ENCODE measurements at regions not wholly inside any gene's neighbourhood (a gene's known extent, or its start where the extent isn't known, plus 50 kb on each side); places are given as distances from the start of the nearest gene placed in this dataset.
"Not testable (repeated sequence)": the region's sequence is repeated elsewhere in the genome, so short reads cannot be mapped to it uniquely, and the experiment has no call there.

DNA sequence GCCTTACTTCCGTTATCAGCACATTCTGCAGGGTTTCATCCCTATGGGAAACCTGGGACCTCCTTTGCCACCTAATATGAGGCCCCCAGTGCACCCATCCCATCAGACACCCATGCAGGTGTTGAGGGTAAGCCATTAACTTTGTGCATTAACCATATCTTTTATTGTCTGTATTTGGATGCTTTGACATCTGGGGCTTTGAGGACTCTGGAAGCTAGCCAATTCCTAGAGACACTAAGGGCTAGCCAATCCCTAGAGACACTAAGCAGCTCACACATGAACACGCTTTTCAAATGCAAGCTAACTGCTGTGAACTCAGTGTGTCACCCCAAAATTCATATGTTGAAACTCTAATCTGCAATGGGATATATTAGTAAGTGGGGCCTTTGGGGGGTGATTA lies 272.5 kb upstream of the COBL start:
- no peak for DNase-seq

DNA sequence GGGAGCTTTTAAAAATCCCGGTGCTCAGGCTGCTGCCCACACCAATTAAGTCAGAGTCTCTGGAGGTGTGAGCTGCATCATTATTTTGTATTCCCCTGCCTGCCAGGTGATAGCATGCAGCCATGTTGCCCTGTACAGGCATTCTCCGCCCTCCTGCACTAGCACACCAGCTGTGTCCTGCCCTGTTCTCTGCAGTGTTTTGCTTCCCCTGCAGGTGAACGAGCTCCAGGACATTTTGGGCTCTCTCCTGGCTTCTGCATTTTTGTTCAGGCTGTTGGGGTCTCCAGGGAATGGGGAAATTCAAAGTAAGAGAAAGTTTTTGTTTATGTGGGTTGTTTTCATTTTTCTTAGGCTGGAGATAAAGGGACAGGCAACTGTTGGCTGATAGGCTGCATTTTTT lies 271.0 kb upstream of the COBL start:
- DNase-seq, result no peak

- no peak for DNase-seq
These were observed 260.8 kb upstream of the COBL start for GRCh38 chr7:51577390-51577789.

GRCh38 chr7:51569581-51569980 lies 253.0 kb upstream of the COBL start:
- DNase-seq, result no peak

- no peak for DNase-seq
These were observed 252.6 kb upstream of the COBL start for GRCh38 chr7:51569176-51569575.

- DNase-seq, result no peak
These were observed 234.5 kb upstream of the COBL start for GRCh38 chr7:51551070-51551469.

DNA sequence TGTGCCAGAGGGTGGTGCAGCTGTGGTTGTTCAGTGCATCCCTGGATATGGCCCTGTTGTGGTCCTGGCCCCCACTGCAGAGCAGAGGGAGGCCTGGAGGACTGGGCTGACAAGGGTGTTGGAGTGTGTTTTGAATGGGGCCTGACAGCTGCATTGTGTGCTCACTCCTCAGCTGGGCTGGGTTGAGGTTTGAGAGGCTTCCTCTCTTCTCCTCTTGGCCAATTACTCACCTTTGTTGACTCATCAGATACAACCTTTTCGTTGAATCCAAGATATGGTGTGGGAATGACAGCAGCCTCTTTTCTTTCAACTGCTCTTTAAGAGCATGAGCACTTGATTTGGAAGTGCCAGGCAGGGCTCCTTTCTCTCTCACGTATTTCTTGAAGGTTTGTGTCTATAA lies 228.5 kb upstream of the COBL start:
- no peak for DNase-seq

GRCh38 chr7:51543801-51544553 lies 227.4 kb upstream of the COBL start:
- no peak for DNase-seq

DNA sequence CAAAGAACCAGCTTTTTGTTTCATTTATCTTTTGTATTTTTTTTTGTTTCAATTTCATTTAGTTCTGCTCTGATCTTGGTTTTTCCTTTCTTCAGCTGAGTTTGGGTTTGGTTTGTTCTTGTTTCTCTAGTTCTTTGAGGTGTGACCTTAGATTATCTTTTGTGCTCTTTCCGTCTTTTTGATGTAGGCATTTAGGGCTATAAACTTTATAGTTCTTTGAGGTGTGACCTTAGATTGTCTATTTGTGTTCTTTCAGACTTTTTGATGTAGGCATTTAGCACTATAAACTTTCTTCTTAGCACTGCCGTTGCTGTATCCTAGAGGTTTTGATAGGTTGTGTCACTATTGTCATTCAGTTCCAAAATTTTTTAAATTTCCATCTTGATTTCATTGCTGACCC lies 224.3 kb upstream of the COBL start:
- not testable (repeated sequence) for DNase-seq

DNA sequence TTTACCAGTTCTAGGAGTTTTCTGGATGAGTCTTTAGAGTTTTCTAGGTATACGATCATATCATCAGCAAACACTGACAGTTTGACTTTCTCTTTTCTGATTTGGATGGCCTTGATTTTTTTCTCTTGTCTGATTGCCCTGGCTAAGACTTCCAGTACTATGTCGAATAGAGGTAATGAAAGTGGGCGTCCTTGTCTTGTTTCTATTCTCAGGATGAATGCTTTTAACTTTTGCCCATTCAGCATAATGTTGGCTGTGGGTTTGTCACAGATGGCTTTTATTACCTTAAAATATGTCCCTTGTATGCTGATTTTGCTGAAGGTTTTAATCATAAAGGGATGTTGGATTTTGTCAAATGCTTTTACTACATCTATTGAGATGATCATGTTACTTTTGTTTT lies 223.2 kb upstream of the COBL start:
- no peak for DNase-seq

DNA sequence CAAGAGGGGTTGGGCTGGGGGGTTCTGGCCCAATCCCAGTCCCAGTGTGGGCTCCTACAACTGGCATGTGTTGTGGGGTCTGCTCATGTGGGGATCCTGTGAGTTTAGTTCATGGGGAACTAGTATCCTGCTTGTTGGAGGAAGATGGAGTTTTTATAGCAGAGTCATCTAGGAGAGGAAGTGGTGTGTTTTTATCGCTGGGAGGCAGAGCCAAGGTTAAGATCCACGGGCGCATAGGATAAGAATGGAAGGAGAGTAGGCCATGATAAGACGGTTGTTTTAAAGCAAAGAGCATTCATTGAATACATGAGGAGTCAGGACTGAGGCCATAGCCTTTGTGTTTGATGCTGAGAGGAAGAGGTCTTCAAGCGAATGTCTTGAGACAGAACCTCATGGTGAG lies 211.6 kb upstream of the COBL start:
- DNase-seq, result no peak

DNA sequence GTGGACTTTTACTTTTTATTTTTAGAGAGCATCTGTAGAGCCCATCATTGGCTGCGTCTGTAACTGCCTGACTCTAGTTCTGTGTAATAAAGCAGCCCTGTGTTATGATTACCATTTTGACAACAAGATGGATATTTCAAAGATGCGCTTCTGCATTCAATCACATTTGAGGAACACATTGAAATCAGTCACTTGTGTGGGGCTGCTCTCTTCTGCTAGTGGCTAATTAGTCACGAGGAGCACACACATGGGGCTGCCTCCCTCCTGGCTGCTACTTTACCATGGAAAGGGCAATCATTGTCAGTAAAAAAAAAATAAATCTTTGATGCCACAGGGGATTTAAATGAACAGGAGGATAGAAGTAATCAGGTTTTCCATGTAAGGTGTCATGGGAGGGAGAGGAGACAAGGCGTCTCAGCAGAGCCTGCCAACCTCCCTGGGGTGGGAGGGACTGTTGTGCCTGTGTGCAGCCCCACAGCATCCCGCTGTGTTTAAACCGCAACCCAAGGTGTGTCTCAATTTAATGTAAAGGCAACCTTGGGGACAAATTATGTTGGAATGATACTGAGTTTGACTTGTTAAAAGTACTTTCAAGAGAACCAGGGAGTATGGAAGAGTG lies 205.2 kb upstream of the COBL start:
- DNase-seq, result no peak

DNA sequence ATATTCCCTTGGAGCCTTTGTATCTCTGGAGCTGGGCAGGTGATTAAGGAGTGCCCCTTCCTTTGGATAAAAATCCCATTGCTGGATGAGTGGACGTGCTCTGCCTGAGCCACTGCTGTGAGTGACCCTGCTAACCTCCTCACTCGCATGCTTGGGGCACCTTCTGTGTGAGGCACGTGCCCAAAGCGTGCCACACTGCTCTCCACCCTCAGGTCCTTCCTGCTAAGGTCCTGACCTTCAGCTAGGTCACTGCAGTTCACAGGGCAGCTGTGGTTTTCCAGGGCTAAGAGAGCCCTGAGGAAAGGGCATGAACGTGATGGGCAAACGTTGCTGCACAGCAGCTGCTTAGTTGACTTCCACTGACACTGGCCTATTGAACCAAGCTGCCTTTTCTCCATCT lies 204.4 kb upstream of the COBL start:
- no peak for DNase-seq

- no peak for DNase-seq
These were observed 202.0 kb upstream of the COBL start for GRCh38 chr7:51518646-51519045.

GRCh38 chr7:51517187-51517586 lies 200.6 kb upstream of the COBL start:
- DNase-seq, result no peak

DNA sequence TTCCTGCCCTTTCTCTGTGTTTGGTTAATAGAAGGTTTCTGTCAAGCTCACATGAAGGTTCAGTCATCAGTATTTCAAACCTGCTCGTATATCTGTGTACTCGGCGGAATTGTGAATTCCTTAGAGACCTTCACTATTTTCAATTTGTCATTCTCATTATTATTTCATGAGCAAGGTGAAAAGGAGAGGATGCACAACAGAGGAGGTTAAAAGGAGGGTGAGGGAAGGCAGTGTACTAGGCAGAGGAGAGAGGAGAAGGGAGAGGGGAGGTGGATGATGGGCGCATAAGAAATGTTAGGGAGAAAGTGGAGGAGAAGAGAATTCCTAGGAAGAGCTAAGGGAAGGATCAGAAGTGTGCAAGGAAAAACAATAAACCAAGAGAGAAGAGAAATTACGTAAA lies 185.0 kb upstream of the COBL start:
- DNase-seq, result no peak

- no peak for DNase-seq
These were observed 166.4 kb upstream of the COBL start for GRCh38 chr7:51482976-51483375.

DNA sequence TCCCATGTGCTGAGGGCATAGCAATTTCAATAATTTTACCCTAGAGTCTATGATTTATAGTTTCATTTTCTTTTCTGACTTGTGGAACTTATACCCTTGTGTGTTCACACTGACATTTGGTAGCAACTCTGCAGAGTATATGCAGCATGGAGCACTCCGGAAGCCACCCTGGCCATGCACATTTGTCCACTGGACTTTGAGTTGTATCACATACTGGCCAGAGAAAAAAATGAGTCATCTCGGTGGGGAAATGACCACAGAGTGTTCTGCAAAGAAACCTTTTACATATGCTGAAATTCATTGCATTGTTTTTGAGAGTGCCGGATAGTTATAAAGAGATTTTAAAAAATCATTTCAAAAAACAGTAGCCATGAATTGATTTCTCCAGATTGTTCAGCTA lies 164.8 kb upstream of the COBL start:
- DNase-seq, result no peak

DNA sequence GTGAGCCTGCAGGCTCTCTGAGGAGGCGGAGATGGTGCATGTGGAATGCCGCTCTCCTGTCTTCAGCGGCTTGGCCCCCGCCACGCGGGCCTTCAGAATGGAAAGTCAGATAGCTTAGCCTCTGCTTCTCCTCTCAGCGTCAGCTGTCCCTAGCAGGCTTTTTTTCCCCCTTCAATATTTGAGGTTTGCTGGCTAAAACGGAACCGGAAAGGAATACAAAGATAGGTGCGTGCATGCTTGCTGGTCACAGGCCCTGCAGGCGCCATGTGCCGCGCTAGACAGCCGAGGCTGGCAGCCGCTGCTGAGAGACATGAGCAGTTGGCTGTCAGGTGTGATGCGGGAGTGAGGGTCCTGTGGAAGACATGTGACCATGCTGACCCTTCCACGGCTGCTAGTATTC lies 161.2 kb upstream of the COBL start:
- no peak for DNase-seq

DNA sequence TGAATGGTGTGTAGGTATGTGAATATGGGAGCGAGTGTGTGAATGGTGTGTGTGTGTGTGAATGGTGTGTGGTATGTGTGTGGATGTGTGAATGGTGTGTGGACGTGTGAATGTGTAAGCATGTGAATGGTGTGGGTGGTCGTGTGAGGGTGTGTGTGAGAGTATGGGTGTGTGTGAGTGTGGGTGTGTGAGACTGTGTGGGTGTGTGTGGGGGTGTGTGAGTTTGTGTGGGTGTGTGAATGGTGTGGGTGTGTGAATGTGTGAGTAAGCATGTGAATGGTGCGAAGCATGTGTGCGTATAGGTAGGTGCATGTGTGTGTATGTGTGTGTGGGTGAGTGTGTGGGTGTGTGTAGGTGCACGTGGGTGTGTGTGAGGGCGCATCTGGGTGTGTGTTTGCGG lies 160.7 kb upstream of the COBL start:
- no peak for DNase-seq

DNA sequence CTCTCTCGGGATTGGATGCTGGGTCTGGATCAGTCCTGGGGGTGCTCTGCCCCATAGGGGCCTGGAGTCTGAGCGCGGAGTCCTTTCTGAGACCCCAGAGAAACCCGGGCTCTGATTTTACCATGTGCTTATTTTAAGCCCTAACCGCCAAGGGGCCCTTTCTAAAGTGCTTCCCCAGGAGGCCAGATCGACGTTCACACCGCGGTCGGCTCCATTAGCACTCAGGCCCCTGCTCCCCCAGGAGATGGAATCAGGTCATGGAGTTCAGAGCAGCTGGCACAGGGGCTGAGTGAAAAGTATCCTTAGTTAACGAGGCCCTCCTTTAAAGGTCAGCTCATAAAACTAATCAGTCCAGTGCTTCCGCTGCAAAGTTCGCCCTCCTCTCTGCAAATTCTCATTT lies 159.4 kb upstream of the COBL start:
- DNase-seq, result no peak

DNA sequence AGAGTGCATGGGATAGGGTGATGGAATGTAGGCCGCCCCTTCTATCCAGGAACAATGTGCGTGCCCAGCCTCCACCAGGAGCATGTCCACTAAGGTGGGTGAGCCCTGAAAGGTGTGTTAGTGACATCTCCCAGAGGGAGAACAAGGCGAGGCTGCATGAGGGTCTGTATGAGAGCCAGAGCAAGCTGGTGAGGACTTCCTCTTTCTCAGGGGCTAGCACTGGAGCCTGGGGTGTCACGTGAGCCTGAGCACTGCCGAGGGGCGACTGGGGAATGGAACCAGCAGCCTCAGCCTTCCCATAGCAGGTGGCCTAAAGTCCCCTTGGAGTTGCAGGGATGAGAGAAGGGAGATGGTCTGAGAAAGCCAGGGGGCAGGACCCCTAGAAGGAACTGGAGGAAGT lies 156.3 kb upstream of the COBL start:
- DNase-seq, result no peak

GRCh38 chr7:51471981-51472296 lies 155.3 kb upstream of the COBL start:
- no peak for DNase-seq

- no peak for DNase-seq
These were observed 154.8 kb upstream of the COBL start for GRCh38 chr7:51471210-51471980.
